ENCODE measurements at regions not wholly inside any gene's neighbourhood (a gene's known extent, or its start where the extent isn't known, plus 50 kb on each side); places are given as distances from the start of the nearest gene placed in this dataset.
A peak's percentile ranks its signal among the peaks of the same experiment; 100 is the strongest.

DNA sequence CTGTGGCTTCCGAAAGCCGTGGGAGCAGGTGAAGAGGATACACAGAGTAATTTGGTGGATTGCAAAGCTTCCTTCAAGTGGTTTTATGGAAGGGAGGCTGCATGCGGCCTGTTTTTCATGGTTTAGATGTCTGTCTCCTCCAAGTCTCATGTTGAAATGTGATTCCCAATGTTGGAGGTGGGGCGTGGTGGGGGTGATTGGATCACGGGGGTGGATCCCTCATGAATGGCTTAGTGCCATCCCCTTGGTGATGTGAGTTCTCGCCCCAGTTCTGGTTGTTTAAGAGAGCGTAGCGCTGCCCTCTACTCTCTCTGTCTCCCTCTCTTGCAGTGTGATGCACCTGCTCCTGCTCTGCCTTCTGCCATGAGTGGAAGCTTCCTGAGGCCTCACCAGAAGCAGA is 247.8 kb upstream of the B3GAT1 start:
- DNase-seq: no peak

DNA sequence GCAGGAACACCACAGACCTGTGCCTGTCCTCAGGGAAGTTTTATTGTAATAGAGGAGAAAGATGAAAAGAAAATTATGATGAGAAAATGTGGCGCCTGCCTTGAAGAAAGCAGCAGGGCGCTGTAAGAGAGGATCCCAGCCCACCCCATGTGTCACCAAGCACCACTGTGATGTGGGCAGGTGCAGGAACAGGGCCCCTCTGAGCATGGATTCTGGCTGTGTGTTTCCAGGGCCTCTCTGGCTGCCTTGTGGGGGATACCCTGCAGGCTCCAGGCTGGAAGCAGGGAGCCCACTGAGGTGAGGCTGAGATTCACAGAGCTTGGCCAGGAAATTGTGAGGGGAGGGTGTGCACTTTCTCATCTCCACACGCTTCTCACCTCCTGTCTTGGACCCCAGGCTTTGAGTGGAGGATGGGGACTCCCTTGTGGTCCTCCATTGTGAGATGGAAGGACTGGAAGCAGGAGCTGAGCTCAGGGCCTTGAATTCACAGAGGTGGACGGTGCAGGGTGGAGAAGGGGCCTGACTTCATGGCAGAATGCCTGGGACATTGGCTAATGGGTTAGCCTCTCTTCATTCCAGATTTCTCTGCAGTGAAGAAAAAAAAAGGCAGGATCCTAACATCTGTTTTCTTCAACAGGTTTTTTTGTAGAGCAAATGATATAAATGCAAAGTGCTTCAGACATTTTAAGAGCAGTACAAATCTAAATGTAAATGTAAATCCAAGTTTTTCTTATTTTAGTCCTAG is 246.6 kb upstream of the B3GAT1 start:
- DNase-seq: no peak

DNA sequence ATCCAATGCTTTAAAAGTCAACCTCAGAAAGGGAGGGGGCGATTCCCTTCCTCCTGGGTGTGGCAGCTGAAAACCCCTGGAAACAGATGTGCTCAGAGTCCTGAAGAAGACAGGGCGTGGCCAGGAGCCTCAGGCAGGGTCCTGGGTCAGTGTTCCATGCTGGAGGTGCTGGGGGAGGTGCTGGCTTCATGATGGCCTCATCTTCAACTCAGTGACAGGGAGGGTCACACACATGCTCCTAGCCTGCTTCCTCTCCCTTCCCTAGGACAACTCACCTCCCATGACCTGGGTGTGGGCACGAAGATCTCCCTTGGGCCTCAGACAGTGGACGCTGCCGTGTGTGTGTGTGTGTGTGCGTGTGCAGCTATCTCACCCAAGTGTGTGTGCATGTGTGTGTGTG is 245.6 kb upstream of the B3GAT1 start:
- no peak for DNase-seq

DNA sequence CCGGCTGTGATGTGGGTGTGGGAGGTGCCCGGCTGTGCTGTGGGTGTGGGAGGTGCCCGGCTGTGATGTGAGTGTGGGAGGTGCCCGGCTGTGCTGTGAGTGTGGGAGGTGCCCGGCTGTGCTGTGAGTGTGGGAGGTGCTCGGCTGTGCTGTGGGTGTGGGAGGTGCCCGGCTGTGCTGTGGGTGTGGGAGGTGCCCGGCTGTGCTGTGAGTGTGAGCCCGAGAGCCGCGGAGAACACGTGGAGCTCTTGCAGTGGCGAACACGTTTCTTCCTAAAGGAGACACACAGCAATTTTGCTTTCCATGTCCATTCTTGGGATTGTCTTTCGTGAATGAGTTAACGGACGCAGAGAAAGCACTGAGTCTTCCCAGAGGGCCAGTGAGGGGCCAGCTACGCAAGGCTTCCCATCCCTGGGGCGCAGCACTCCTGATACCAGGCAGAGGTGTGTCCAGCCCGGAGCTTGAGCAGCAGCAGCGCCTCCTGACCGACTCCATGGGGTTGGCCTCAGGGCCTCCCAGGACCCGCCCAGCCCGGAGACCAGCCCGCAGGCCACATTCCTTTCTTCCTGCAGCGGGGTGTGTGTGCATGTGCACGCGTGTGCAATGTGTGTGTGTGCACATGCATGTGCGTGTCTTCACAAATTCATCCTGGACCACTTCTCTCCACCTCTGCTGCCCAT is 245.0 kb upstream of the B3GAT1 start:
- DNase-seq: peak; percentile 36

DNA sequence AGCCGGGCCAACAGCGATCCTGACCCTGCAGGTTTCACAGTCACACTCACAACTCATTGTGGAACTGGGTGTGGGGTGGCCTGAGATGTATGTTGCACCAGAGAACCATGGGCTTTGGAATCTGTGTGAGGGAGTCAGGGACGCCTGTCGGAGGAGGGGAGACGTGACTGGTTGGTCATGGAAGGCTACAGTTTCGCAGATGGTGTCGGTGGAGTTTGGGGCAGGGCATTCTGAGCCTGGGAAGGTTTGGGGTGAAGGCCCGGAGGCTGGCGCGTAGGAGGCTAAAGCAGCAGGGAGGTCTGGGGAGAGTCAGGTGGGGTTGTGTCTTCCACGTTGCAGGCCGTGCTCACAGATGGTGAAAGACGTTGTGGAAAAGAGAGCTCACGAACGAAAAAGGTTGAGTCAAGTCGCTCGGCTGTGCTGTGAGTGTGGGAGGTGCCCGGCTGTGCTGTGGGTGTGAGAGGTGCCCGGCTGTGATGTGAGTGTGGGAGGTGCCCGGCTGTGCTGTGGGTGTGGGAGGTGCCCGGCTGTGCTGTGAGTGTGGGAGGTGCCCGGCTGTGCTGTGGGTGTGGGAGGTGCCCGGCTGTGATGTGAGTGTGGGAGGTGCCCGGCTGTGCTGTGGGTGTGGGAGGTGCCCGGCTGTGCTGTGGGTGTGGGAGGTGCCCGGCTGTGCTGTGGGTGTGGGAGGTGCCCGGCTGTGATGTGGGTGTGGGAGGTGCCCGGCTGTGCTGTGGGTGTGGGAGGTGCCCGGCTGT is 244.2 kb upstream of the B3GAT1 start:
- DNase-seq: peak; percentile 41

DNA sequence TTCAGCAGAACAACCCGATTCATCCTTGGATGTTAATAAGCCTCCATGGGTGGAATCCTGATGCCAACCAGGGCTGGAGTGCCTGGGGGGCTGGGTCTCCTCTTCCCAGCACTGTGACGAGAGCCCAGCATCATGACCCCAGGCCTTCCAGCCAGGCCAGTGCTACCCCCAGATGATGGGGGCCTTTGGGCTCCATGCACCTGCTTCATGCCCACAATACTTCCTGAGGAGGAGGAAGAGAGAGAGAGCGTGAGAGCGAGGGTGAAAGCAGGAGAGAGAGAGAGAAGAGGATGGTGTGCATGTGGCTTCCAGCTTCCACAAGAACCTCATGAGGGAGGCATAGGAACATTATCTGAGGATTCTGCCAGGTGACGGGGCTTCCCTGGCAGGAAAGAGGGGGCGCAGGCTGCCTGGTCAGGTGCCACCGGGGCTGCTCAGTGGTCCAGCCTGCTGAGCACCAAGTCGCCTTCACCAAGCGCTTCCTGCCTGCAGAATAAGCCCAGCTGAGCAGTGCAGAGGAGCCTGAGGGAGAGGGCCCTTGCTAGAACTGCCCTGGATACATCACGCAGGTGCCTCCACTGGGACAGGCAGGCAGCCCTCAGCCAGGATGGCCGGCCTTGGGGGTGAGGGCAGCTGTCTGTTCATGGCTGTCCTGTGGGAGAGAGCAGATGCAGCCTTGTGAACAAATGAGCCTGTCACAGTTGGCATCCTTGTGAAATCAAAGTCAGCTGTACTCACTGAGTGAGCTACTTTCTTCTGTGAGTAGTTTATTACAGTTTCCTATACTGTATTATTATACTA is 243.3 kb upstream of the B3GAT1 start:
- DNase-seq: no peak

DNA sequence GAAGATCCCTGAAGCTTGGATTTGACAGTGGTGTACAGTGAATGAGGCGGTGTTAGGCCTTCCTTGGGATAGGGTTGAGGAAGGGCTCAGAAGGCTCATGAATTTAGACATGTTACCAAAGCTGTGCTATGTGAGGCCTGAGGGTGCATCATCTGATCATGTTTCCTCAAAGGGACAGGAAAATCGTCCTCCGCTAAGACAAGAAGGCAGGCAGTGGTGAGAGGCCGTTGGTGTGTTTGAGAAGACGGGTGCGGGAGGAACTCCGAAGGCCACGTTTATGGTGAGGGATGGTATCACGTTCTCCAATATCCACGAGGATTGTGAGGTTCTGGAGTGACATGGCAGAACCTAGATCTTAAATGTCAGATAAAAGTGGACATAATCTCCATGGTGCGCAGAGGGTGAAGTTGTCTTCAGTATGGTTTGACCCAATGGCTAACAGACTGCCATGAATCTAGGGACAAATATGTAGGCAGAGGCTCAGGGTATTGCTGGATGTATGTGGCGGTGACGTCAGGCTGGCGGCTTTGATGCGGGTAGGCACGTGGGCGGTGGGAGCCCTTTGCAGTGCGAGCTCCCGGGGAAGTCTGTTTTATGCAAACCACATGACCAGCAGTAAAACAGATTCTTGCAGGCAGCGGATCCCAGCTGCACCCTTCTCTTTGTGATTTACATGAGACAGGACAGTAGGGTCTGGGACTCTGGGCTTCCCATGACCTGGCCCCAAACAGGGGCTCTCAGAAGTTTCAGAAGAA is 242.3 kb upstream of the B3GAT1 start:
- DNase-seq: peak; percentile 44

DNA sequence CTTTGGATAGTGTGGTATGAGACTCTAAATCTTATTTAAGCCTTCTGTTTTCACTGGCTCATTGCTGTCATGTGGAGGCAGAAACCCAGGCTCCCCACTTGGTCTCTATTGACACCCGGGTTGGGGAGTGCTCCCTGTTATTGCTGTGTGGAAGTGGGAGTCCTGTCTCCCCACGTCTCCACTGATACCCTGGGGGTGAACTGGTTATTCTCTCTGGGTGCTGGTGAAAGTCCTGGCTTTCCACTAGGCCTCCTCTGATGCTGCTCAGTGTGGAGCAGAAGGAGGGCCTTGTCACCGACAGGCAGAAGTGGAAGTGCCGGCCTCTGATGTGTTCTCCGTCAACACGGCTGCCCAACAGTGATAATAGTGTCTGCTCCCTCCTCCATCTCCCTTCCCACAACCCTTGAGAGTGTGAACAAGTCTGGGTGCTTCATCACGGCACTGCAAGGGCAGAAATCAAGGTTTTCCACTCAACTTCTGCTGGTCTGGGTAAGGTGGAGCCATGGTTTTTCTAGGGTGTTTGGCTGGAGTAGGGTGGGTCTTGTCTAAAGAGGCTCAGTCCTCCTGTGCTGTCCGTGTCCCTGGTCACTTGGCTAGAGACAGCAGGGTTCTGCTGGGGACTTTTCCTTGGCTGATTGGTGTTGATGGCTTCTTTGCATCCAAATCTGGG is 240.7 kb upstream of the B3GAT1 start:
- DNase-seq: no peak

DNA sequence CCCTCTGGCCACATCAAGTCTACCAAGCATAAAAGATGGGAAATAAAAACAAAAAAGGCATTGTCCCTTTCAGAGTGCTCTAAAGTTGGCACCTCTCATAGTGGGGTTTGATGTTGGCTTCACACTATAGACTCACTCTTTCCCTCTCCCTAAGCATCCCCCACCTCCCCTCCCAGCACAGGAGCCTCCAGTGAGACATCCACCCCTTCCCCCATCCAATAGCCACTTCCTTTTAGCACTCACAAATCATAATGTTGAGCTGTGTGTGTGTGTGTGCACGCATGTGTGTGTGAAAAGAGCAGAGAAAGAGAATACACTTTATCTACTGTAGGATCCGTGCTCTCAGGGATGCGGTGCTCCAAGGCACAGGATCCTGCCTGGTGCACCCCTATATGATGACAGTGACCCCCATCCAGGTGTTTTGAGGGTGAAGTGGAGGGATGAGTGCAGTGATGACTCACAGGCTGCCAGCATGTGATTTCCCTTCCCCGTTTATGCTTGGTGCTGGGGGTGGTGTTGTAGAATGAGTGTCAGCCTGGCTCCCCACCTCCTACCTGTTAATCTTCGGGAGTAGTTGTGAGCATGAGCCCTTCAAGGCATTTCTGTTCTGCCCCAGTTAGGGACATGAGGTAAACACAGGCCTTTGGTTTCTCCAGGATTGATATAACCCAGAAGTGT is 235.2 kb upstream of the B3GAT1 start:
- DNase-seq: no peak

DNA sequence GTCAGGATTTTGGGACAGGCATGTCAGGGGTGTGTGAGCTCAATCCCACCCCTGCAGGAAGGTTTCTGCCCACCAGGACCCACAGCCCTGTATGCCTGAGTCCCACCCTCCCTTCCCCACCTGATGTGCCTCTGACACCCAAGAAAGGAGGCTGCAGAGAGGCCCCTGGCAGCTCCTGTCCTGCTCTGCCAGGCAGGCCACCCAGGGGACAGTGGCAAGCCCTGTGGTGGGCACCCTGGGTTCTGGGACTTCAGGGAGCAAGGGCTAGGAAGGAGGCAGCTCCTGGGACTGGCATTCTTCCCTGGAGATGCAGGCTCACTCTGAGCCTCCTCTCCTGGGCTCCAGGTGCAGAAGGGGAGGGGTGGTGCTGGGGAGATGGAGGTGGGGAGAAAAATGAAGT is 234.5 kb upstream of the B3GAT1 start:
- no peak for DNase-seq

DNA sequence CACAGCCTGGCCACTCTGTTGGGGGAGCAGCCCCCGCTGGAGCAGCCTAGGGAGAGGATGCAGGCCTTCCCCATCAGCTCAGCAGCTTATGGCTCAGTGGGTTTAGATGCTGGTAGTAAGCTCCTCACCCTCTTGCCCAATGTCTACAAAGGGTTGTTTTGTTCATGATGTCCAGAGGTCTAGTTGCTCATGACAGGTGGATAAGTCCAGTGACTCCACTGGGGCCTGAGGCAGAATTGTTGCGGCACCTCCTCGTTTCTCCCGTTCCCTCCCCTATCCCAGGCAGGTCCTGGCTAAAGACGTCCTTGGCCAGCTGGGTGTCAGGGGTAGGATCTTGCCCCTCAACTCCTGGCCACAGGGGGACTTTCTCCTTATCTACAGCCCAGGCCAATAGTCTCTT is 233.5 kb upstream of the B3GAT1 start:
- DNase-seq: no peak

DNA sequence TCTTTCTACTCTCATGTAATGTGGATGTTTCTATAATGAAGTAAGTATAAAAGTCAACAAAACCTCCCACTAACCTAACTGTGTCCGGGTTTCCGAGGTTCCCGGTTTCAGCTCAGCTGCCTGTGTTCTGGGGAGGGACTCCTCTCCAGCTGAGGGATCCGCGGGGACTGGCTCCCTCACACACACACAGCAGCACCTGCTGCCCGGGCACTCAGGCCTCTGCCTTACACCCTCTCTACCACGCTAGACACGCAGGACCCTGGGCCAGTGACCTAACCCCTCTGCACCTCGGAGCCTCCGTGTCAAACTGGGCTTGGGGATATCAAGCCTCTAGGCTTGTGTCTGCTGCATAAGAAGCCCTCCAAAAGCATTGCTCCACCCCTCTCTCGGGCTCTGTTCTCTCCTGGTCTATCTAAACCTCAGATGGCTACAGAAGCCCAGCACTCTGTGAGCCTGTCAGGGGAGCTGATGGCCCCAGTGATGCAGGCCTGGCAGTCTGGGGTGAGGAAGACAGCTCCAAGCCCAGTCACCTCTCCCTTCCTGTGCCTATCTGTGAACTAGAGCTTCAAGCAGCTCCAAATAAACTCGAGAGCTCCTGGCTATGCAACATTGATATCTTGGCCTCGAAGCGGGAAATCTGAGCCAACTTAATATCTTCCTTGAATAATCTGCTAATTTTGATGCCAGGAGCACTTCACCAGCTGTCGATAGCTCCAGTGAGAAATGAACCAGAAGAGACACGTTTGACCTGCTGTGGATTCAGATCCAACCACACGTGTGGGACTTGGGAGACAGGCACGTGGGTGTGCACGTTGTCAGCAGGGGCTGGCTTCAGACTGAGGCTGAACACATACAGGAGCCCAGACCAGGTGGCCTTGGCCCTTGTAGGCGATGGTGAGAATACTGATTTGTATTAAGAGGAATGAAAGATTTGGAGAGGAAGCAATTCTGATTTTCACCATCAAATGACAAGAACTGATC is 232.7 kb upstream of the B3GAT1 start:
- DNase-seq: no peak

DNA sequence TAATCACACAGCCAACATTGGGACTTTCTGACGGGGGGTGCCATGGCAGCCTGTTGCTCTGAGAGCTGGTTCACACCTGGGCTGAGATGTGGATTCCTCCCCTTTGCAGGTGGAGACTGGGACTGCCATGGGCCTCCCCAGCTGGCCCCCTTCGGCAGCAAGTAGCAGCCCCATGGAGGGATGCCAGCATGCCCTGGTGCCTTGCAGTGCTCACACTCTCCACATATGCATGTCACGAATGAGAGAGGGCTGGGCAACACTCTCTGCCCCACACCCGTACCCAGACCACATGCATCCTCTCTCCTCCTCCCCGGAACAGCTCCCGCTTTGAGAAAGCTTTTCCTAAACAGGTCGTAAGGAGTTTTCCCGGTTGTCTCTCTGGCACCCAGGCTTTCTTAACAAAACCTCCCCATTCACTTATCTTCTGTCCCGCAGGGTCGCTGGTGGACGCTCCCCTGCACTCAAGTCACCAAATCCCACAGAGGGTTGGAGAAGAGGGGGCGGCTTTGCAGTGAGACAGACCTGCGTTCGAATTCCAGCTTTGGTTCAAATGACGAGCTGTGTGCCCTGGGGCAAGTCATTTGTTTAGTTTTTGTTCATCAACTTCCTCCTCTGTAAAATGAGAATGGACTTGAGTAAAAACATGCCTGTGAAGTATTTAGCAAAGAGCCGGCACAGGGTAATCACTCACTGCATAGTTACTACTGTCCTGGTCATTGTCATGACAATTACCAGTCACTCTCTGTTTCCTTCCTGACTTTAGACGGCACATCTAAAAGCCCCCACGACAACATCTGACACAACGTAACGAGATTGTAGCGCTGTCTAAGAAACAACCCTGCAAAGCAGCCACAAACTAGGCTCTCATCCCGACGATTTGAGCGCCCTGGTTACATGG is 231.3 kb upstream of the B3GAT1 start:
- DNase-seq: no peak

DNA sequence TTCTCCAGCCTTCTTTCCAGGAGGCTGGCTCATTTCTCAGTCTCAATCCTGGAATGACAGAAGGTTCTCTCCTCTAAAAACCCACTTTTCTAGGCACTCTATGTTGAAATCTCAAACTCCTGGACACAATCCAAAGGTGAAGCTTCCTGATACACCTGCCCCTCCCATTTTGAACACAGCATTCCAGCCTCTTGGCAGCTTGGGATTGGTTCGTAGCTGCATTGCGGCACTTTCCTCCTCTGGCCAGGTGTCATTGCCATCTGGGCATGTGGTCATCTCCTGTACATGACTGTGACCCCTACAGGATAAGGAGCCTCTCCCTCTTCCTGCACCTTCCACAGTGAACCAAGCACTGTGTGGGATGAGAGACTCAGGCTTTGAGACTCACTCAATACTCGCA is 230.2 kb upstream of the B3GAT1 start:
- no peak for DNase-seq

DNA sequence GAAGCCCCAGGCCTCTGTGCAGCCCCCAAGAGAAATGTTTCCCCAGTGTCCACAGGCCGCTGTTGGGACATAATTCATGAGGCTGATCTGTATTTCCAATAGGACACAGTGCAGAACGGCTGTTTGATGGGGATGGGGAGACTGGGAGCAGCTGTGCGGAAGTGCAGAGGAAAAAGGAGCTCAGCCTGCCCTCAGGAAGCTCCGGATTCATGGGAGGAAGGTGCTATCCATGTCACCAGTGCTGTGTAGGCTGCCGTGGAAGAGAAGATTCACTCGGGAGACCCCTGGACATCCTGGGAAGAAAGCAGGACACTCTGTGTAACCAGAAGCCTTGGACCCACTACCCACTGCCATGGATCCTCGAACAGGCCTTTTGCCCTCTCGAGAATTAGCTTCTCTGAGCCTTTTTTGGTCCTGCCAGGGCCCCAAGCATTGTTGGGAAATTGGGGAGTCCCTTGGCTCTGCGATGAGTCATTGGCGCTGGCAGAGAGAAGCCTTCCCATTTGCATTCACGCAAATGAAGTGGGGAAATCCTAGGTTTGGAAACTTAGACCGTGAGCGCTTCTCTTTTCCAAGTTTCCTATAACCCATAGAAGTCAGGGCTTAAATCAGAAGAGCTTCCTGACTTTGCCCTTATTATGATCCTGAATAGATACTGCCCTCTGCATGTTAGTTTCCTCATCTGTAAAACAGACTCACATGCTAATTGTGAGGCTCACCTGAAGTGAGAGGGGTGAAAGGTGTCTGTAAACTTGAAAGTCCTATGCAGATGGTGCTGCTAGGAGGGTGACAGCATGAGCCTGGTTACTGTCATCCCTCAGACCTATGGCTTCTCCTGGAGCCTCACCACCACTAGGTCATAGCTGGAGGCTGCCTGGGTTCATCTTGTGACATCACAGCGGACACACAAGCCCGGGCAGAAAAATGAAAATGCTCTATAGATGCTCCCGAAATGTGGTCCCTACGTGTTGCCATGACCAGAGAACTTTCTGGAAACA is 229.2 kb upstream of the B3GAT1 start:
- no peak for DNase-seq

DNA sequence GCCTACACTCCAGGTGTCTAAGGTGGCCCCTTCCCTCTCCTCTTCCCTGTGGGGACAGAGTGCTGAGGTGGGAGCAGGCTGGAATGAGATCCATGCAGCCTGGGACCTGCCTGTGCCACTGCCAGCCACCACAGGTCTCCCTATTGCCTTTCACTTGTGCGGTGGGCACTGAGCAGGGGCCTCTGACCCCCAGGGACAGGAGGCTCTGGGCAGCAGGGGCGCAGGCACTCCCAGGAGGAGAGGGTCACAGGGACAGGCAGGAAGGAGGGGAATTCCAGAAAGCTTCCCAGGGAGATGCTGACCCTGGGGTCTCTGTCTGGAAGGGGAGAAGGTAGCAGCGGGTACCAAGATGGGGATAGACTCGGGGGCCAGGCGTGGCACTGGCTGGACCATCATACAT is 228.5 kb upstream of the B3GAT1 start:
- no peak for DNase-seq

DNA sequence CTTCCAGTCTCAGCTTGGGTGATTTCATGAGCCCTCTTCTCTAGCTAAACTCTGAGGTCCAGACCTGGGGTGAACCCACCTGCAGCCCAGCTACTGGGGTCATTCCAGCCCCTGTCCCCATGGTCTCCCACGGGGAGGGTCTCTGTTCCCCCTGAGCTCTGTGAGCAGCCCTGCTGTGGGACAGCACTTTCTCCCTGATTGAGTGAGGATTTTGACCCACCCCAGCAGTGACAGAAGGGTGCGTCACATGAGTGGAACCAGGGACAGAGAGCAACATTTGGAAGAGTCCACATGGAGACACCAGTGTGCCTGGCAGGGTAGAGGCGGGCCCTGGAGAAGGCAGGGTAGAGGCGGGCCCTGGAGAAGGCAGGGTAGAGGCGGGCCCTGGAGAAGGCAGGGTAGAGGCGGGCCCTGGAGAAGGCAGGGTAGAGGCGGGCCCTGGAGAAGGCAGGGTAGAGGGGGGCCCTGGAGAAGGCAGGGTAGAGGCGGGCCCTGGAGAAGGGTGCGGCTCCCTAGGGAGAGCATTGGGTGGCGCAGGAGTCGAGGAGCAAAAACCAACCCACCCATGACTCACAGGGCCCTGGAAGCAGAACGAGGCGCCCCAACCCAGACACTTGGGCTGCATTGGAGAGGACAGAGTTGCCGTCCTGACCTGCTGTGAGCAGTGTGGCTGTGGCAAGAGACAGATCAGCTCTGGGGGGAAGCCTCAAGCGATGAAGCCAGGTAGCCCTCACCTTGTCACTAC is 227.7 kb upstream of the B3GAT1 start:
- no peak for DNase-seq
